Trophoblast cell (in vitro differentiated cells and primary cell): ENCODE measurements at regions not wholly inside any gene's neighbourhood (a gene's known extent, or its start where the extent isn't known, plus 50 kb on each side); places are given as distances from the start of the nearest gene placed in this dataset.
A peak's percentile ranks its signal among the peaks of the same experiment; 100 is the strongest.

Source experiments
- DNase-seq, 2 donors: peaks; one replicate each; pipeline ENCODE4 v3.0.0-alpha.2; 2016
- H2AFZ ChIP-seq: 2 replicates; pipeline ENCODE4 v1.6.1; 2013; ENCODE audit warnings: low read length, moderate library complexity, mild to moderate bottlenecking; ENCODE audit not compliant: insufficient read depth, poor library complexity
- H2AK5ac ChIP-seq: 2 replicates; pipeline ENCODE4 v1.6.1; 2013; ENCODE audit warnings: mild to moderate bottlenecking, low read length
- H2BK120ac ChIP-seq: 2 replicates; pipeline ENCODE4 v1.6.1; 2013; ENCODE audit warnings: low read length, mild to moderate bottlenecking, moderate library complexity; ENCODE audit not compliant: insufficient read depth, poor library complexity
- H2BK12ac ChIP-seq: 2 replicates; pipeline ENCODE4 v1.6.1; 2013; ENCODE audit warnings: mild to moderate bottlenecking, low read length, moderate library complexity
- H2BK5ac ChIP-seq: 2 replicates; pipeline ENCODE4 v1.6.1; 2013; ENCODE audit warnings: low read length, low read depth, moderate library complexity, mild to moderate bottlenecking; ENCODE audit not compliant: poor library complexity
- H3K14ac ChIP-seq: 2 replicates; pipeline ENCODE4 v1.6.1; 2013; ENCODE audit warnings: mild to moderate bottlenecking, low read length
- H3K18ac ChIP-seq: 2 replicates; pipeline ENCODE4 v1.6.1; 2013; ENCODE audit warnings: mild to moderate bottlenecking, low read length
- H3K23ac ChIP-seq: 2 replicates; pipeline ENCODE4 v1.6.1; 2013; ENCODE audit warnings: low read length
- H3K27ac ChIP-seq: 2 replicates; pipeline ENCODE4 v1.5.1; 2013; ENCODE audit warnings: low read depth, mild to moderate bottlenecking, inconsistent platforms, low read length, moderate library complexity
- H3K27me3 ChIP-seq: 2 replicates; pipeline ENCODE4 v1.6.1; 2013; ENCODE audit warnings: inconsistent platforms, mild to moderate bottlenecking, low read length, moderate library complexity; ENCODE audit not compliant: insufficient read depth
- H3K36me3 ChIP-seq, 2 experiments: 1 replicate in 1 of 2; 2 replicates in 1 of 2; pipeline ENCODE4 v1.6.1; 2013; ENCODE audit warnings: low read length in 2 of 2, mild to moderate bottlenecking in 2 of 2, moderate library complexity in 1 of 2; ENCODE audit not compliant: insufficient read depth in 2 of 2, control insufficient read depth in 1 of 2
- H3K4ac ChIP-seq: 2 replicates; pipeline ENCODE4 v1.6.1; 2013; ENCODE audit warnings: low read depth, mild to moderate bottlenecking, low read length, moderate library complexity
- H3K4me1 ChIP-seq, 2 experiments: 1 replicate in 1 of 2; 2 replicates in 1 of 2; pipeline ENCODE4 v1.6.1; 2013; ENCODE audit warnings: low read length in 2 of 2, mild to moderate bottlenecking in 2 of 2, moderate library complexity in 1 of 2; ENCODE audit not compliant: insufficient read depth in 2 of 2, control insufficient read depth in 1 of 2
- H3K4me2 ChIP-seq: 2 replicates; pipeline ENCODE4 v1.6.1; 2013; ENCODE audit warnings: inconsistent platforms, mild to moderate bottlenecking, low read length, moderate library complexity
- H3K4me3 ChIP-seq: 2 replicates; pipeline ENCODE4 v1.5.1; 2013; ENCODE audit warnings: mild to moderate bottlenecking, low read depth, low read length, inconsistent platforms
- H3K79me1 ChIP-seq: one replicate; pipeline ENCODE4 v1.6.1; 2013; ENCODE audit warnings: low read length
- H3K79me2 ChIP-seq: 2 replicates; pipeline ENCODE4 v1.6.1; 2013; ENCODE audit warnings: low read length, mild to moderate bottlenecking; ENCODE audit not compliant: control insufficient read depth, insufficient read depth, poor library complexity
- H3K9ac ChIP-seq: 2 replicates; pipeline ENCODE4 v1.6.1; 2013; ENCODE audit warnings: mild to moderate bottlenecking, low read length
- H3K9me3 ChIP-seq: 2 replicates; pipeline ENCODE4 v1.6.1; 2013; ENCODE audit warnings: low read depth, mild to moderate bottlenecking, control low read depth, inconsistent platforms, low read length; ENCODE audit not compliant: insufficient read depth
- H4K12ac ChIP-seq: 2 replicates; pipeline ENCODE4 v1.6.1; 2013; ENCODE audit warnings: low read depth, mild to moderate bottlenecking, low read length, moderate library complexity
- H4K8ac ChIP-seq: 2 replicates; pipeline ENCODE4 v1.6.1; 2013; ENCODE audit warnings: low read depth, mild to moderate bottlenecking, low read length, moderate library complexity
- H4K91ac ChIP-seq: one replicate; pipeline ENCODE4 v1.6.1; 2013; ENCODE audit warnings: low read depth, mild to moderate bottlenecking, low read length, moderate library complexity
- WGBS: extraction: QIAGEN DNeasy Blood & Tissue Kit; methylation state at CpG from one replicate; pipeline ENCODE4 v1.1.7; 2013; ENCODE audit warnings: missing lambda C conversion rate; ENCODE audit not compliant: insufficient read length, insufficient coverage; ENCODE audit errors: extremely low coverage; 5-methylcytosine and 5-hydroxymethylcytosine counted together

DNA sequence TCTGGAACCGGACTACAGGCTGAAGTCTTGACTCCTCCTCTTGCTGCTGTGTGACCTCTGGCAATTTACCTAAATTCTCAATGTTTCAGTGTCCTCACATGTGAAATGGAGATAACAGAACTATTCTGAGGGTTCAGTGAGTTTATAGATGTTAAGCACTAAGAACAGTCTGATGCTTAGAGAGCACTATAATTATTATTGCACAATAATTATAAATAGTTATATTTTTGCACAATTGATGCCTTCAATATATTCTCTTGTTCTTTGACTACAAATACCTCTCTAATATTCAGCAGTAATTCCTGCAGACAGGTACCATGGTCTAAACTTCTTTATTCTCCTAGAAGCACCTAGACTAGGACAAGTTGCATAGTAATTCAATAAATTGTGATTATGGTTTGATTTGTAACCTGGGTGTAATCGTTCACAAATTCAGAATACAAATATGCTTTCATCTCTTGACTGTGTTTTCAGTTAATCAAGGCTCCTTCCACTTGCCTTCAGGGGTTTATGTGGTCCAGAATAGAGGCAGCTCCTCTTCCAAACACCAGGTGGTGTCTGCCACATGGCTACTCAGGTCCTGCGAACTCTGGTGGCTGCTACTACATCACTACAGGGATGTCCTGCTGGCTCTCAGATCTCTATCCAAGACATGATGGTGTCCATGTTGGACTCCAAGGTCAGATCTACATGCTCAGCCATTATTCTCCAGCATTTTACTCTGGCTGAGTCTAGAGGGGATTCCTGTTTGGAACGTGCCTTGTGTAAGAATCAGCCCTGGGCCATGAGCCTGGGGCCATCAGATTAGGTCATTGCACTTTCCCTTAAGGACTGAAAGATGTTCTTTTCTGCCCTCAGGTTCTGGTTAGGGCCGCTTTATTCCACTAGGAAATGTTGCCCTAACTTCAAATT, 103.4 kb downstream of the QRFPR start:
- Histone ChIP-seq H4K8ac (no peak overlapping the region), H3K4me2 (no peak overlapping the region), H3K18ac (no peak overlapping the region), H4K91ac (no peak overlapping the region), H3K27me3 (no peaks in the 10 kb centered on the region), H3K9me3 (no peaks in the 10 kb centered on the region), H3K4ac (no peak overlapping the region), H3K27ac (no peak overlapping the region), H3K79me2 (no peaks in the 10 kb centered on the region), H3K9ac (no peak overlapping the region), H3K36me3 (no peaks in the 10 kb centered on the region), H2BK12ac (no peak overlapping the region), H2AFZ (no peak overlapping the region), H2BK5ac (no peak overlapping the region), H3K23ac (no peak overlapping the region), H3K79me1 (no peaks in the 10 kb centered on the region), H2BK120ac (no peak overlapping the region), H4K12ac (no peak overlapping the region), H3K4me1 (peaks cover 0 to 2% of the 10 kb centered on the region in 2 experiments), H3K4me3 (no peak overlapping the region), H2AK5ac (no peak overlapping the region), H3K14ac (no peak overlapping the region)
- WGBS: no CpG with 5 or more reads among the region's 5 CpGs
- peak; percentile 94 to 99 for DNase-seq

DNA sequence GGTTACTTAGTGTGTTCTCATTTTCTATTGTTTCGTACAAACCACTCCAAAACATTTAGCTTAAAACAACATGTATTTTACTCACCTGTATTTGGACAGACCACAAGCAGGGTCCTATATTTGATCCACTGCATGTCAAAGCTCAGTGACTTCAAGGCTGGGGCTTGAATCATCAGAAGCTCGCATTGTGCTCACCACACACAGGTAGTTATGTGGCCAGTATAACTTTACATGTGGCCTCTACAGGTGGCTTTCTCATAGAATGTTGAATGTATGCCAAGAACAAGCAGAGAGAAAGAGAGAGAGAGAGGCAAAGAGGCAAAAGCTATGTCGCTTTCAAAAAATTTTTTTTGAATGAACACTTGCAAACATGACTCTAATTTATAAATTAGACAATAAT, 107.6 kb downstream of the QRFPR start:
- Histone ChIP-seq H3K27me3 (no peaks in the 10 kb centered on the region), H4K8ac (no peak overlapping the region), H2BK5ac (no peak overlapping the region), H4K91ac (no peak overlapping the region), H3K4me2 (no peak overlapping the region), H3K23ac (no peak overlapping the region), H2AK5ac (no peak overlapping the region), H3K9me3 (no peaks in the 10 kb centered on the region), H3K36me3 (no peaks in the 10 kb centered on the region), H3K9ac (no peak overlapping the region), H3K79me2 (no peaks in the 10 kb centered on the region), H2AFZ (no peak overlapping the region), H3K27ac (no peak overlapping the region), H3K14ac (no peak overlapping the region), H3K4me3 (no peak overlapping the region), H3K18ac (no peak overlapping the region), H3K79me1 (peaks cover 3% of the 10 kb centered on the region), H3K4ac (no peak overlapping the region), H3K4me1 (peaks cover 4 to 6% of the 10 kb centered on the region in 2 experiments), H2BK120ac (no peak overlapping the region), H4K12ac (no peak overlapping the region), H2BK12ac (peak overlapping the region; percentile 54)
- no peak for DNase-seq
- WGBS: no CpG with 5 or more reads among the region's 3 CpGs

GRCh38 chr4:121272526-121272925, 108.3 kb downstream of the QRFPR start:
- H4K91ac ChIP-seq: no peak overlapping the region
- WGBS: no CpG with 5 or more reads among the region's 2 CpGs
- no peaks in the 10 kb centered on the region for H3K79me2 ChIP-seq
- no peaks in the 10 kb centered on the region for H3K27me3 ChIP-seq
- no peaks in the 10 kb centered on the region for H3K9me3 ChIP-seq
- no peak overlapping the region for H3K4me2 ChIP-seq
- DNase-seq: peak; percentile 67 to 96
- H2AK5ac ChIP-seq: no peak overlapping the region
- H3K27ac ChIP-seq: no peak overlapping the region
- H4K8ac ChIP-seq: no peak overlapping the region
- no peak overlapping the region for H3K4ac ChIP-seq
- no peaks in the 10 kb centered on the region for H3K36me3 ChIP-seq
- H2AFZ ChIP-seq: no peak overlapping the region
- no peak overlapping the region for H3K18ac ChIP-seq
- H3K4me3 ChIP-seq: no peak overlapping the region
- H2BK5ac ChIP-seq: no peak overlapping the region
- H3K9ac ChIP-seq: no peak overlapping the region
- H2BK120ac ChIP-seq: no peak overlapping the region
- H3K4me1 ChIP-seq: peaks cover 4 to 6% of the 10 kb centered on the region in 2 experiments
- no peak overlapping the region for H2BK12ac ChIP-seq
- no peak overlapping the region for H3K23ac ChIP-seq
- no peak overlapping the region for H4K12ac ChIP-seq
- H3K14ac ChIP-seq: no peak overlapping the region
- H3K79me1 ChIP-seq: peaks cover 3% of the 10 kb centered on the region

DNA sequence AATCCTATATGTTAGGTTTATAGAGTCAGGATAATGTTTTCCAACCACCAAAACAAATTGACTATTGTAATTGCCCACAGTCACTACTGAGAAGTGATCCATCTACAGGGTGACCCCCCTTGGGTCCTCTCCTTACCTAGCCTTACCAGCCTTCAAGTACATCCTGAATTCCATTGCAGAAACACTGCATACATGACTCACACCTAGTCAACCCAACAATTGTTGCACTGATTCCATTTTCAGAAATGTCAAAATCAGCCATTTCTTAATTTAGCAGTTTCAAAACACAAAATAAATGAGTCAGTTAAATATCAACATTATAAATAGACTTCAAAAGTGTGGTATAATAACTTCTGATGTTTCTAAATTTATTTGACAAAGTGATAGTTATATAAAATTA, 106.3 kb upstream of the TNIP3 start:
- H3K4me2 ChIP-seq: no peak overlapping the region
- no peak overlapping the region for H3K23ac ChIP-seq
- H3K4me1 ChIP-seq: peaks cover 4 to 6% of the 10 kb centered on the region in 2 experiments
- DNase-seq: peak in 1 of 2 donors; percentile 26
- H3K4ac ChIP-seq: no peak overlapping the region
- no peak overlapping the region for H2BK120ac ChIP-seq
- no peak overlapping the region for H3K9ac ChIP-seq
- no peaks in the 10 kb centered on the region for H3K79me2 ChIP-seq
- H4K12ac ChIP-seq: no peak overlapping the region
- no peak overlapping the region for H3K14ac ChIP-seq
- H4K91ac ChIP-seq: no peak overlapping the region
- H3K4me3 ChIP-seq: no peak overlapping the region
- H3K36me3 ChIP-seq: no peaks in the 10 kb centered on the region
- no peaks in the 10 kb centered on the region for H3K27me3 ChIP-seq
- no peak overlapping the region for H2AFZ ChIP-seq
- H2BK5ac ChIP-seq: no peak overlapping the region
- H2AK5ac ChIP-seq: no peak overlapping the region
- no peak overlapping the region for H2BK12ac ChIP-seq
- H3K79me1 ChIP-seq: peaks cover 3% of the 10 kb centered on the region
- H3K27ac ChIP-seq: no peak overlapping the region
- H3K18ac ChIP-seq: no peak overlapping the region
- H3K9me3 ChIP-seq: no peaks in the 10 kb centered on the region
- no peak overlapping the region for H4K8ac ChIP-seq
